HG03060 (cell line): ENCODE measurements at regions not wholly inside any gene's neighbourhood (a gene's known extent, or its start where the extent isn't known, plus 50 kb on each side); places are given as distances from the start of the nearest gene placed in this dataset.
"Not testable (repeated sequence)": the region's sequence is repeated elsewhere in the genome, so short reads cannot be mapped to it uniquely, and the experiment has no call there.

Experiments used
- ATAC-seq: cut with Tn5 transposase; IDR thresholded peaks from one replicate; pipeline ENCODE4 v1.9.1; 2021; ENCODE audit warnings: low read depth, moderate number of reproducible peaks; ENCODE audit not compliant: unreplicated experiment

GRCh38 chr2:209008636-209009287 lies 415.1 kb upstream of the MAP2 start:
- no peak for ATAC-seq

GRCh38 chr2:209018633-209019032 lies 405.2 kb upstream of the MAP2 start:
- not testable (repeated sequence) for ATAC-seq

- no peak for ATAC-seq
Measured at GRCh38 chr2:209029249-209029648, 394.6 kb upstream of the MAP2 start.

- ATAC-seq = no peak
Measured at GRCh38 chr2:209044307-209044706, 379.5 kb upstream of the MAP2 start.

GRCh38 chr2:209046163-209046562 lies 377.7 kb upstream of the MAP2 start:
- ATAC-seq = no peak

GRCh38 chr2:209049608-209050007 lies 374.2 kb upstream of the MAP2 start:
- ATAC-seq = no peak

- no peak for ATAC-seq
Measured at GRCh38 chr2:209062210-209062609, 361.6 kb upstream of the MAP2 start.

- ATAC-seq = no peak
Measured at GRCh38 chr2:209070262-209070661, 353.6 kb upstream of the MAP2 start.

GRCh38 chr2:209073151-209073550 lies 350.7 kb upstream of the MAP2 start:
- ATAC-seq = no peak

- no peak for ATAC-seq
Measured at GRCh38 chr2:209074711-209075110, 349.1 kb upstream of the MAP2 start.

- ATAC-seq = no peak
Measured at GRCh38 chr2:209076151-209076550, 347.7 kb upstream of the MAP2 start.

- no peak for ATAC-seq
Measured at GRCh38 chr2:209086761-209087160, 337.1 kb upstream of the MAP2 start.

GRCh38 chr2:209091056-209091455 lies 332.8 kb upstream of the MAP2 start:
- ATAC-seq = no peak

- ATAC-seq = no peak
Measured at GRCh38 chr2:209094221-209094620, 329.6 kb upstream of the MAP2 start.

- ATAC-seq = no peak
Measured at GRCh38 chr2:209095432-209095831, 328.4 kb upstream of the MAP2 start.

GRCh38 chr2:209097168-209097567 lies 326.7 kb upstream of the MAP2 start:
- no peak for ATAC-seq

GRCh38 chr2:209102319-209102718 lies 321.5 kb upstream of the MAP2 start:
- no peak for ATAC-seq

- no peak for ATAC-seq
Measured at GRCh38 chr2:209113026-209113425, 310.8 kb upstream of the MAP2 start.

GRCh38 chr2:209114588-209115240 lies 309.1 kb upstream of the MAP2 start:
- no peak for ATAC-seq

GRCh38 chr2:209121691-209122090 lies 302.2 kb upstream of the MAP2 start:
- ATAC-seq = peak; percentile 97

- no peak for ATAC-seq
Measured at GRCh38 chr2:209125291-209125690, 298.6 kb upstream of the MAP2 start.

GRCh38 chr2:209138079-209138478 lies 285.8 kb upstream of the MAP2 start:
- ATAC-seq = no peak
